ENCODE measurements at regions not wholly inside any gene's neighbourhood (a gene's known extent, or its start where the extent isn't known, plus 50 kb on each side); places are given as distances from the start of the nearest gene placed in this dataset.
"Not testable (repeated sequence)": the region's sequence is repeated elsewhere in the genome, so short reads cannot be mapped to it uniquely, and the experiment has no call there.

DNA sequence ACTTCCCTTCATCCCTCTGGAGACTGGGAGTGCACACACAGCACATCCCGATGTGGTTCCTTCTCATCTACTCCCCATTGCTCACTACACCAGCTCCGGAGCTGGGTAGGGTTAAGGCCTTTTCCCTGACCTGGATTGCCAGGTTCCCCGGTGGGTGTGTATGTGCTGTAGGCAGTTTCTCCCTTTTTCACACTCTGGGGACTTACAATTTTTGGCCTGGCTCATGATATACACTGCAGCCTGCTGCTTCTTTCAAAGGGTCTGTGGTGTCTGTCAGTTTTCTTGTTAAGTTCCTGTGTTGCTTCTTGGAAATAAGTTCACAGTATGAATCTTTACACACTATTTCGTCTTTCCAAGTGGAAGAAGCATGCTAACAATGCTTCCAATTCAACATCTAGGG is 405.5 kb downstream of the UTRN start:
- ATAC-seq = no peak

DNA sequence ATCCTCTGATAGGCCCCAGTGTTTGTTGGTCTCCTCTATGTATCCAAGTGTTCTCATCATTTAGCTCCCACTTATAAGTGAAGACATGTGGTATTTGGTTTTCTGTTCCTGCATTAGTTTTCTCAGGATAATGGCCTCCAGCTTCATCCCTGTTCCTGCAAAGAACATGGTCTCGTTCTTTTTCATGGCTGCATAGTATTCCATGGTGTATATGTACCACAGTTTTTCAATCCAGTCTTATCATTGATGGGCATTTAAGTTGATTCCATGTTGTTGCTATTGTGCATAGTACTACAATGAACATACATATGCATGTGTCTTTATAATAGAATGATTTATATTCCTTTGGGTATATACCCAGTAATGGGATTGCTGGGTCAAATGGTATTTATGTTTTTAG is 406.9 kb downstream of the UTRN start:
- ATAC-seq = not testable (repeated sequence)

DNA sequence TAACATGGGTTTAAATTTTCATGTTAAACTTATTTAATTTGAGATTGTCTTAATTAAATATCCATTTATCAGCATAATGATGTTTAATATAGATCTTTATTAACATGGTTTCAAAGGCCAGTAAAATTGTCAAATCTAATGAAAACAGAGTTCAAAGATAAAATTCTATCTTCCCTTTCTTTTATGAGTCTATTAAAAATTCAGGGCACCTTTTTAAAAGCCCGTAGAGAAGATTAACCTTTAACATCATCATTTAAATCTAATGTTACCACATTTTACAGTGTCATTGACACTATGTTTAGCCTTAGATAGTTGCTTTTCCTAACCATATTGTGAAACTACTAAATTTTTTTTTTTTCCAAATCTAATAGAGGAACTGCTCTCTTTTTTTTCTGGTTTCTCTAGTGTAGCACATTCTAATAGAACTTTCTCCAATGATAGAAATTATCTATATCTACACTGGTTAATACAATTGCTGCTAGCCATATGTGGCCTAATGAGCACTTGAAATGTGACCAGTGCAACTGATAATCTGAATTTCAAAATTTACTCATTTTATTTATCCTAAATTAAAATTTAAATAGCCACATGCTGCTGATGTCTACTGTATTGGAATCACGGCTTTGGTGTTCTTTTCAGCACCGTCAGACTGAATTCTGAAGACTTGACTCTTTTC is 410.9 kb downstream of the UTRN start:
- no peak for ATAC-seq

- ATAC-seq = no peak
Observed at GRCh38 chr6:144696610-144697368, 411.7 kb downstream of the UTRN start.

- ATAC-seq = no peak
Observed at GRCh38 chr6:144697369-144697760, 412.2 kb downstream of the UTRN start.

GRCh38 chr6:144697801-144698200 is 412.7 kb downstream of the UTRN start:
- no peak for ATAC-seq

DNA sequence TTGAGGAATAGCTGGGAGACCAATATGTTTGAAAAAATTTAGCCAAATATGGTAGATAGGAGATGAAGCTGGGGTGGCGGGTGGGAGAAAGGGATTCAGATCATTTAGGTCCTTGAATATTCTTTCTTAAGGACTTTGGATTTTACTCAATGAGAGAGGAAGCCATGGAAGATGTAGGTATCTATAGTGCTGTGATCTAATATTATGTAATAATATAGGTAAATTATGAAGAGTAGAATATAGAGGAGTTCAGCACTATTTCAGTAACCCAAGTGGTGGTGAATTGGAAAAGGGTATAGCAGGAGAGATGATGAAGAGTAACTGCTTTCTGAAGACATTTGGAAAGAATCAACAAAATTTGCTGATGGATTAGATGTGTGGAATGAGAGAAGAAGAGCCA is 417.6 kb downstream of the UTRN start:
- ATAC-seq = no peak

GRCh38 chr6:144710207-144710606 is 425.1 kb downstream of the UTRN start:
- peak; percentile 82 for ATAC-seq

- no peak for ATAC-seq
Observed at GRCh38 chr6:144711661-144712060, 426.5 kb downstream of the UTRN start.

DNA sequence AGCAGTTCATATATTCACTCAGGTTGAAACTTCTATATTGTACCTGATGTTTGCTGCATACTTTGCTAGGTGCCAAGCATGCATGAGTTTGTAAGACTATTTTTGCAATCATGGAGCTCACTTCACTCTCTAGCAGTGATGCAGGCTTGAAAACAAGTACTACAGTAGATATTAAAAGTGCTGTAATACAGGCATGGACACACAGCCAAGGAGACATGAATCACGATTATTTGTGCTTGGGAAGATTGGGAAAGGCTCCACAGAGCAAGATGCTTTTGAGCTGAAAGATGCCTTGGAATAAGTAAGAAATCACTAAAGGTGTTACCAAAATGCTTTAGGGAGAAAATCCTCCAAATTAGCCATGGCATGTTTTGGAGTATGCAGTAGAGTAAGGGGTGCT is 427.4 kb downstream of the UTRN start:
- peak; percentile 18 for ATAC-seq

DNA sequence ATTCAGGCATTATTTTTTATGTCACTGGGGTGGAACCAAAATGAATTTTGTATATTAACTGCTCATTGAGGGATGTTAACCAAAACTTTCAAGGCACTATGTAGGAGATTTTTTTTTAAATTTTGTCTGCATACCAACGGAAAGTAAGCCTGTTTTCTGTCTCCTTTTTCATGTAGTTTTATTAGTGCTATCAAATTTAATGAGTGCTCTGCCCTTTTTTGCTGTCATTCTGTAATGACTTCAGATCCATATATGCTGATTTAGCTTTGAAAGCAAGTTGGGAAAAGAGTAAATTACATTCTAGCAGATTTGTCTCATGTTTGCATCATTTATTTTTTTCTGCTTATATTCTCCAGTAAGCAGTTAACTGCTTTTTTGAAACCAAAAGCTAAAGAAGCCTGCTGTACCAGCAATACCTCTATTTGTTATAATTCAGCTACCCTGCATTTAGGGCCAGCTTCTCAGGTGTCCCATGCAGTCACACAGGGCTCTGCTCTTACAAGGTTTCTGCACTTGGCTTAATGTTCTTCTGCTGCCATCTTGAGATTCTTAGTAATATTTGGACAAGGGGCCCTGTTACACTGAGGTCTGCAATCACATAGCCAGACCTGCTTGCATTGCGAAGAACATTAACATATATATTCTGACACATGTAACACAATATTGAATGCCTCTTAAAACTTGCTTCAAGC is 429.0 kb downstream of the UTRN start:
- no peak for ATAC-seq

DNA sequence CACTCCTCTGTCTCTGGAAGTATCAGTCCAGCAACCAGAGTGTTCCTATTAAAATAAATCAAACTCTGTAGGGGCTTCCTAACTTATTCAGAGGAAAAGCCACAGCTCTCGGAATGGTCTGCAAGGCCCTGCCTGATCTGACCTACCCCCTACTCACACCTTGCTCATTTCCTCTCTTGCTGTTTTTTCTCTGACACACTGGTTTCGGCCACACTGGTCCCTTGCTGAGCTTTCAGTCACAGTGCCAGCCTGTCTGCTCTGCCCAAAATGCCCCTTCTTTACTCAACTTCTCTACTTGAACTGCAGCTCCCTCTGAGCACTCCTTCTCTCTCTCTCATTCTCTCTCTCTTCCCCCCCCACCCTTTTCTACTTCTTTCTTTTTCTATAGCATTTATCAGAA is 430.2 kb downstream of the UTRN start:
- ATAC-seq = no peak

GRCh38 chr6:144718431-144718830 is 433.3 kb downstream of the UTRN start:
- no peak for ATAC-seq

DNA sequence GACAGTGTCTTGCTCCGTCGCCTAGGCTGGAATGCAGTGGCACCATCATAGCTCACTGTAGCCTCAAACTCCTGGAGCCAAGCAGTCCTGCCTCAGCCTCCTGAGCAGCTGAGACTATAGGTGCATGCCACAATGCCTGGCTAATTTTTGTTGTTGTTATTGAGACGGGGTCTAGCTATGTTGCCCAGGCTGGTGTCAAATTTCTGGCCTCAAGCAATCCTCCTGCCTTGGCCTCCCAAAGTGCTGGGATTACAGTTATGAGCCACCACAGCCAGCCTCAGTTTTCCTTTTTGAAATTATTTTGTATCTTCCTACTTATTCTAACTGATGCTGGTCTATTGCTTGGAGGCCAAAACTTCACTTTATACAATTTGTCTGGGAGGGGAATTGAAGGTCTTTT is 436.1 kb downstream of the UTRN start:
- no peak for ATAC-seq

GRCh38 chr6:144722154-144722737 is 437.1 kb downstream of the UTRN start:
- ATAC-seq = no peak

DNA sequence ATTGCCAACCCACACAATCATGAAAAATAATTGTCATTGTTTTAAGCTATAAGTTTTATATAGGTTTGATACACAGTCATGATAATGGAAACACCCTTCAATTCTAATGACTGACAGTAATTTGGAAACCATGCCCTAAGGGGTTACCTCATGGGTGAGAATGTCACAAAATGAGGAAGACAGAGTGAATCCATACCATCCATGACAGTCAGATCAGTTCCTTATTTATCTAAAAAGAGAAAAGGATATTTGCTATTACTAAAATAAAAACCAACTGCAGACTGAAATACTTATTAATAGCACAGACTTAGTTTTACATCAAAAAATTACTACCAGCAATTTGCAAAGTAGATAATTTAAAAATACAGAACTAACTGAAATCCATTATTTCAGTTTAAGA is 437.8 kb downstream of the UTRN start:
- no peak for ATAC-seq

- no peak for ATAC-seq
Observed at GRCh38 chr6:144723431-144723830, 438.3 kb downstream of the UTRN start.

GRCh38 chr6:144724818-144725217 is 439.7 kb downstream of the UTRN start:
- ATAC-seq = no peak

- no peak for ATAC-seq
Observed at GRCh38 chr6:144725736-144726522, 440.8 kb downstream of the UTRN start.

DNA sequence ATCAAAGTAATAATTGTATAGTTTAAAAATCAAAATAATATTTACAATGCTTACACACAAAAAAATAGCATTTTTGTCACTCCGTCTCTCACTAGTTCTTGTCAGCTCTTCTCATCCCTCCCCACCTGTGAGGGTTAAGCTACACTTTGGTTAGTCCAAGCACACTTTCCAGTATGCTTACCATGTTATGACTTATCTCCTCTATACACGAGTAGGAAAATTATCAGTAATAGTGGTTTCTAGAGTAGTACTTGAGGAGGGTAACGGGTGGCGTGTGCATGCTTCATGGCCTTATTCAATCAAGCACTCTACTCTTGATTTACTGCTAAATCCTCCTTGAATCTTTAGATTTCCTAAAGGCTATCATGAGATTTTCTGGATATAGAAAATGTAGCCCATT is 443.7 kb downstream of the UTRN start:
- no peak for ATAC-seq

GRCh38 chr6:144729502-144729901 is 444.4 kb downstream of the UTRN start:
- no peak for ATAC-seq

GRCh38 chr6:144730088-144730645 is 445.0 kb downstream of the UTRN start:
- ATAC-seq = no peak
